K562 (cell line): ENCODE measurements at regions not wholly inside any gene's neighbourhood (a gene's known extent, or its start where the extent isn't known, plus 50 kb on each side); places are given as distances from the start of the nearest gene placed in this dataset.

ENCODE experiments used
- ATAC-seq: fragments of 200-7000 bp; cut with Tn5 transposase; 3 replicates; pipeline ENCODE4 v1.9.1; 2020; ENCODE audit warnings: moderate library complexity
- BruUV-seq: library from RNA; stranded (reverse); fragments of 400-500 nt; replicated peaks from 2 replicates; lab custom pipeline; 2021; lab: Mats Ljungman, UMichigan
- CTCF ChIA-PET: fragments of 300-600 bp; formaldehyde crosslinking; extraction: SDS; loops from one replicate; lab custom pipeline; 2021; ENCODE audit warnings: low intra/inter-chr PET ratio; lab: Yijun Ruan, JAX
- POLR2A ChIA-PET: fragments of 300-600, 350-650 bp; sonication (Branson Sonifier 250); formaldehyde crosslinking; extraction: SDS; loops from one replicate; lab custom pipeline; 2021; ENCODE audit warnings: antibody characterized with exemption, inconsistent platforms; lab: Yijun Ruan, JAX
- DNase-seq, 4 experiments: peaks; one replicate each; pipeline versions ENCODE4 v3.0.0 to v3.0.0-alpha.2; 2011 to 2018; ENCODE audit warnings: low spot score in 3 of 4, mixed read lengths in 3 of 4; ENCODE audit errors: extremely low read depth in 1 of 4
- FAIRE-seq: peaks from 2 replicates; lab custom pipeline; 2011; peaks lifted over from hg19 to GRCh38; lab: Jason Lieb, UNC
- H2AFZ ChIP-seq: 2 replicates; pipeline ENCODE4 v1.6.0; 2011; ENCODE audit warnings: low read depth, low read length, control low read depth, inconsistent platforms
- H3K27ac ChIP-seq: fragments of 200-600 bp; 3 replicates; pipeline ENCODE4 v1.8.0; 2011; ENCODE audit warnings: low read depth, mild to moderate bottlenecking, control low read depth, inconsistent platforms, low read length, moderate library complexity, mixed read lengths; ENCODE audit errors: extremely low read depth
- H3K27me3 ChIP-seq, 2 experiments: fragments of 300-600 bp in 1 of 2; 2 replicates in 1 of 2; 3 replicates in 1 of 2; pipeline versions ENCODE4 v1.6.0 to v1.8.0; 2011; ENCODE audit warnings: inconsistent platforms in 2 of 2, low read length in 2 of 2, mild to moderate bottlenecking in 1 of 2, mixed read lengths in 1 of 2, moderate library complexity in 1 of 2; ENCODE audit not compliant: control insufficient read depth in 2 of 2, insufficient read depth in 2 of 2
- H3K36me3 ChIP-seq: fragments of 300-600 bp; 3 replicates; pipeline ENCODE4 v1.8.0; 2011; ENCODE audit warnings: mild to moderate bottlenecking, low read length, inconsistent platforms; ENCODE audit not compliant: control insufficient read depth, insufficient read depth
- H3K4me1 ChIP-seq, 2 experiments: fragments of 200-600 bp in 1 of 2; replicated peaks in 1 of 2; 2 replicates in 1 of 2; 3 replicates in 1 of 2; pipeline versions ENCODE4 v1.5.1 to v1.8.0; 2011; ENCODE audit warnings: inconsistent platforms in 2 of 2, low read length in 2 of 2, mild to moderate bottlenecking in 1 of 2, mixed read lengths in 1 of 2, moderate library complexity in 1 of 2; ENCODE audit not compliant: control insufficient read depth in 2 of 2, insufficient read depth in 2 of 2
- H3K4me2 ChIP-seq: 2 replicates; pipeline ENCODE4 v1.6.1; 2011; ENCODE audit warnings: low read length, control low read depth, inconsistent platforms, mixed read lengths; ENCODE audit not compliant: insufficient read depth
- H3K4me3 ChIP-seq: fragments of 200-600 bp; sonication (generic), shearing (Covaris generic); 2 replicates; pipeline ENCODE4 v1.5.1; 2016; ENCODE audit warnings: control low read depth, inconsistent platforms
- H3K79me2 ChIP-seq: fragments of 200-600 bp; 3 replicates; pipeline ENCODE4 v1.8.0; 2011; ENCODE audit warnings: low read length, inconsistent platforms; ENCODE audit not compliant: control insufficient read depth, insufficient read depth
- H3K9ac ChIP-seq, 2 experiments: 2 replicates each; pipeline versions ENCODE4 v1.6.0 to v1.6.1; 2011; ENCODE audit warnings: low read depth in 2 of 2, low read length in 2 of 2, control low read depth in 1 of 2, inconsistent platforms in 1 of 2, mild to moderate bottlenecking in 1 of 2, mixed read lengths in 1 of 2; ENCODE audit not compliant: insufficient read depth in 1 of 2
- H3K9me1 ChIP-seq: one replicate; pipeline ENCODE4 v1.6.0; 2011; ENCODE audit warnings: inconsistent platforms, mild to moderate bottlenecking, low read length, moderate library complexity; ENCODE audit not compliant: control insufficient read depth, insufficient read depth
- H3K9me3 ChIP-seq: replicated peaks from 2 replicates; pipeline ENCODE4 v1.5.1; 2011; ENCODE audit warnings: low read depth, low read length, inconsistent platforms; ENCODE audit not compliant: control insufficient read depth, insufficient read depth
- H4K20me1 ChIP-seq: replicated peaks from 2 replicates; pipeline ENCODE4 v1.6.1; 2011; ENCODE audit warnings: low read length, inconsistent platforms, mixed read lengths; ENCODE audit not compliant: control insufficient read depth, insufficient read depth
- CHD1 ChIP-seq: fragments of 200-600 bp; sonication (generic); IDR thresholded peaks from one replicate; pipeline ENCODE4 v1.6.1; 2012; ENCODE audit warnings: mild to moderate bottlenecking, moderate library complexity, low read length, inconsistent platforms
- EGR1 ChIP-seq: fragments of 450-650 bp; conservative IDR thresholded peaks from 2 replicates; pipeline ENCODE4 v1.6.1; 2017; ENCODE audit warnings: mild to moderate bottlenecking
- GTF3C2 ChIP-seq: IDR thresholded peaks from 3 replicates; pipeline ENCODE4 v1.6.1; 2011; ENCODE audit warnings: borderline replicate concordance, mild to moderate bottlenecking, moderate library complexity; ENCODE audit not compliant: insufficient read length; ENCODE audit errors: extremely low read depth
- HBP1 ChIP-seq: fragments of 450-650 bp; formaldehyde crosslinking; IDR thresholded peaks from 2 replicates; pipeline ENCODE4 v1.4.0; 2022; ENCODE audit warnings: missing genetic modification characterization
- HLTF ChIP-seq: fragments of 450-650 bp; IDR thresholded peaks from 2 replicates; pipeline ENCODE4 v1.6.1; 2016
- MED1 ChIP-seq: sonication (generic); formaldehyde crosslinking; IDR thresholded peaks from 2 replicates; pipeline ENCODE4 v1.8.1; 2023; ENCODE audit warnings: missing genetic modification reagents, borderline replicate concordance
- RBBP5 ChIP-seq: fragments of 200-600 bp; sonication (generic); IDR thresholded peaks from 2 replicates; pipeline ENCODE4 v1.6.1; 2012; ENCODE audit warnings: borderline replicate concordance, mild to moderate bottlenecking, low read length, control low read depth, inconsistent platforms; ENCODE audit not compliant: insufficient read depth, poor library complexity, severe bottlenecking
- RBFOX2 ChIP-seq: fragments of 200-400 bp; formaldehyde crosslinking; IDR thresholded peaks from 2 replicates; pipeline ENCODE4 v1.6.1; 2017; ENCODE audit warnings: low read depth, mild to moderate bottlenecking, low read length, moderate library complexity
- TAL1 ChIP-seq: fragments of 450-650 bp; IDR thresholded peaks from 2 replicates; pipeline ENCODE4 v1.6.1; 2016; ENCODE audit warnings: mild to moderate bottlenecking
- TSHZ1 ChIP-seq: fragments of 250-450 bp; sonication (Bioruptor Pico); IDR thresholded peaks from 2 replicates; pipeline ENCODE4 v1.4.0; 2020; ENCODE audit warnings: mild to moderate bottlenecking, moderate library complexity
- ZNF232 ChIP-seq: sonication (generic); formaldehyde crosslinking; IDR thresholded peaks from 2 replicates; pipeline ENCODE4 v1.8.0; 2022; ENCODE audit warnings: mild to moderate bottlenecking, missing genetic modification reagents
- ZNF778 ChIP-seq: fragments of 450-650 bp; formaldehyde crosslinking; IDR thresholded peaks from 2 replicates; pipeline ENCODE4 v1.4.0; 2020; ENCODE audit warnings: mild to moderate bottlenecking, moderate library complexity
- WGBS: fragments of 100-300 bp; shearing (Covaris generic); methylation state at CpG from one replicate; pipeline ENCODE4 v1.1.6; 2016; ENCODE audit warnings: low coverage, mixed read lengths; ENCODE audit not compliant: insufficient coverage; ENCODE audit errors: missing lambda C conversion rate; 5-methylcytosine and 5-hydroxymethylcytosine counted together
- in situ Hi-C: fragments of 300-500 bp; cut with MboI; formaldehyde crosslinking; loops from 4 replicates; pipeline ENCODE4 v1.15.0; 2018; ENCODE audit warnings: inconsistent platforms, mixed read lengths
- intact Hi-C: fragments of 100-400 bp; cut with micrococcal nuclease; formaldehyde crosslinking; loops from 2 replicates; pipeline ENCODE4 v1.14.2; 2022
- TF ChIP-seq, protein P1 (sequence below): fragments of 250-450 bp; sonication (Bioruptor Pico); IDR thresholded peaks from 2 replicates; pipeline ENCODE4 v1.8.0; 2022; ENCODE audit warnings: inconsistent platforms, mild to moderate bottlenecking, moderate library complexity, borderline replicate concordance

DNA sequence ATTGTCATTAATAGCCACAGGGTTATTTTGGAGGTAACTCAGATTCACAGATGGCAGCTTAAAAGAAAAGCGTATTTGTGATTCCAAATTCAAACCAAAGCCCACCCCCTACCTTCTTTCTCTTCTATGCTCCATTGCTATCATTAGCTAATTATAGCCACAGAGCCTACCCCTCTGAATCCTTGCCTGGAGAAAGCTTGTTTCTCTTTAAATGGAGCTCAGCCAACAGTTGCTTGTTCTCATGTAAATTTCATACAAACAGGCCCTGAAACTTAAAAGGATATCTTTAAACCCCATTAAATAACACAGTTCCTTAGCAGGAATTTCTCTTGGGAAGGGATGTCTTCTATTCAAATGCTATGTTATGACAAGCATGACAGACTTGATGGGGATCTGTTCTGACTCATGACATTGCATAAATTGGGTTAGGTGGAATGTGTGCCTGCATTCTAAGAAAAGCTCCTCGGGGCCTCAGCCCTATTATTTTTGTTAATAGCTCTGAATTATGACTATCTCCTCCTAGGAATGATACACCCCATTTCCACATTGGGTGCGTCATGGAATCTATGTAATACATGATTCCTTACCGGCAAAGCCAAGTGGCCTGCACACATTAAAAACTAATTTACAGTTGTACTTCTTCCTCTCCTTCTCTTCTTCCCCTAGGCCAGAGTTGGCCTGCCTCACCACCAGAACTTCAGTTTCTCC, 265.8 kb downstream of the TAFA4 start:
- no peak overlapping the region for H2AFZ ChIP-seq
- H3K9me3 ChIP-seq: no peaks in the 10 kb centered on the region
- no TSS peak for BruUV-seq
- H3K4me1 ChIP-seq: no peaks in the 10 kb centered on the region
- H4K20me1 ChIP-seq: no peaks in the 10 kb centered on the region
- H3K4me3 ChIP-seq: no peak overlapping the region
- 0% methylated on average over 4 of the region's 4 CpGs for WGBS
- H3K9me1 ChIP-seq: no peaks in the 10 kb centered on the region
- no peak overlapping the region for H3K27ac ChIP-seq
- in situ Hi-C loops: no loop called here
- no peak overlapping the region for H3K9ac ChIP-seq
- no peaks in the 10 kb centered on the region for H3K27me3 ChIP-seq
- ATAC-seq (no peak), FAIRE-seq (no peak), DNase-seq (no peak)
- intact Hi-C loops: no loop called here
- ChIA-PET POLR2A (no interaction called here), CTCF (no interaction called here)
- no peaks in the 10 kb centered on the region for H3K79me2 ChIP-seq
- no peaks in the 10 kb centered on the region for H3K36me3 ChIP-seq
- H3K4me2 ChIP-seq: no peak overlapping the region
- no peak for TF ChIP-seq TSHZ1 (CRISPR knock-in tag)
- TF ChIP-seq, protein P1, sequence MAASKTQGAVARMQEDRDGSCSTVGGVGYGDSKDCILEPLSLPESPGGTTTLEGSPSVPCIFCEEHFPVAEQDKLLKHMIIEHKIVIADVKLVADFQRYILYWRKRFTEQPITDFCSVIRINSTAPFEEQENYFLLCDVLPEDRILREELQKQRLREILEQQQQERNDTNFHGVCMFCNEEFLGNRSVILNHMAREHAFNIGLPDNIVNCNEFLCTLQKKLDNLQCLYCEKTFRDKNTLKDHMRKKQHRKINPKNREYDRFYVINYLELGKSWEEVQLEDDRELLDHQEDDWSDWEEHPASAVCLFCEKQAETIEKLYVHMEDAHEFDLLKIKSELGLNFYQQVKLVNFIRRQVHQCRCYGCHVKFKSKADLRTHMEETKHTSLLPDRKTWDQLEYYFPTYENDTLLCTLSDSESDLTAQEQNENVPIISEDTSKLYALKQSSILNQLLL (CRISPR knock-in tag): no peak
- no peak for TF ChIP-seq TAL1
- TF ChIP-seq GTF3C2: no peak
- no peak for TF ChIP-seq HBP1 (CRISPR knock-in tag)
- no peak for TF ChIP-seq CHD1
- no peak for TF ChIP-seq RBBP5
- no peak for TF ChIP-seq RBFOX2
- TF ChIP-seq MED1 (CRISPR knock-in tag): no peak
- no peak for TF ChIP-seq ZNF232 (CRISPR knock-in tag)
- TF ChIP-seq EGR1: no peak
- no peak for TF ChIP-seq HLTF
- no peak for TF ChIP-seq ZNF778
